DMS153 treated with DMSO at 0.1 percent for 48 hours (cell line): ENCODE measurements at regions not wholly inside any gene's neighbourhood (a gene's known extent, or its start where the extent isn't known, plus 50 kb on each side); places are given as distances from the start of the nearest gene placed in this dataset.

Experiments
- DNase-seq: peaks from one replicate; lab custom pipeline; 2025; ENCODE audit not compliant: unreplicated experiment; lab: John Stamatoyannopoulos, UW

DNA sequence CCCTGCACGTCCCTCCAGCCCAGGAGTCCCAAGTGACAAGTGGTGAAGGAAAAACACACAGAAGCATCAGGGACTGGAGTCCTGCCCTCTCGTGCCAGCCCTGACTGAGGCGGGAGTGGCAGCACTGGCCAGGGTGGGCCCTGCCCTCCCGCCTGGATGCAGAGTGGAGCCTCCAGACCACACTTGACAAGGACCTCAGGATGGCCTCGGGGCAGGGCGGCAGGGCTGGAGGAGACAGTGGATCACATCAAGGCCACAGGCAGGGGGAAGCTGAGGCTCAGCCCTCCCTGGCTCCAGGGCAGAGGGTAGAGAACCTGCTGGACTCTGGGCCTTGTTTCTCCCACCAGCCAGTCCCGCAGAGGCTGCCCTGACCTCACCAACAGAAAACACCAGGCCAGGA lies 128.8 kb upstream of the CDH4 start:
- no peak for DNase-seq

DNA sequence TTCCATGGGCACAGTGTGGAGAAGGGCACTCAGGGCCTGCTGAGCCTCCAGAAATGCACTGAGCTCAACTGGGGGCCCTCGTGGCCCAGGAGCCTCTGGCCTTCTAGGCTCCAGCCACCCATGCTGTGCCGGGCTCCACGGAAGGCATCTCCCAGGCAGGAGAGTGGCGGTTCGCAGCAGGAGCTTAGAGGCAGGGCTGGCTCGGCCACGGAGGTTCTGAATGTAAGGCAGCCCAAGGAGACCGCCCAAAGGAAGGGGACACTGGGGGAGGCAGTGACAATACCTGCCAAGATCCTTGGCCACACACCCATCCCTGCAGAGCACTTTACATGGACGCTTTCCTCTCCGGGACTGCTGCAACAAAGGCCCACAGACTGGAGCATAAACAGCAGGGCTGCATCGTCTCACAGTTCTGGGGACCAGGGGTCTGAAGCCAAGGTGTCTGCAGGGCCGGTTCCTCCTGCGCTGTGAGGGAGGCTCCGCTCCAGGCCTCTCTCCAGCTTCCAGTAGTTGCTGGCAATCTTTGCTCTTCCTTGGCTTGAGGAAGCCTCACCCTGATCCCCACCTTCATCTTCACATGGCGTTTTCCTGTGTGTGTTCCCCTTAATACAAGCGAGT lies 128.2 kb upstream of the CDH4 start:
- DNase-seq, result no peak

DNA sequence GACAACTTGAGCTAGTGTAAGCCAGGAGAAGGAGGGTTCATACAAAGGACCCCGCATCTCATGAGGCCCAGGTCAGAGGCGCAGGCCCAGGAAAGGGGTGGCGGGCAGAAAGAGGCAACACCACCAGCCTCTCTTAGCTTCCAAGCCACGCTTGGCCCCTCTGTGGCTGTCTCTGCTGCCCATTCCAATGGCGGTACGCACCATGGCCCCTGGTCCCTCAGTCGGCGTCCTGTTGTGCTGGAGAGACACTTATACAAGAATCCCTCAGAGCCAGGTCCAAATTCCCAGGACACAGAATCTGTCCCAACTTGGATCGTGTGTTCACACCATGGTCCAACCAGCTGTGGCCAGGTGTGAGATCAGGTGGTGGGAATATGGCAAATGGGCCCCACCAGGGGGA lies 127.0 kb upstream of the CDH4 start:
- DNase-seq, result no peak

DNA sequence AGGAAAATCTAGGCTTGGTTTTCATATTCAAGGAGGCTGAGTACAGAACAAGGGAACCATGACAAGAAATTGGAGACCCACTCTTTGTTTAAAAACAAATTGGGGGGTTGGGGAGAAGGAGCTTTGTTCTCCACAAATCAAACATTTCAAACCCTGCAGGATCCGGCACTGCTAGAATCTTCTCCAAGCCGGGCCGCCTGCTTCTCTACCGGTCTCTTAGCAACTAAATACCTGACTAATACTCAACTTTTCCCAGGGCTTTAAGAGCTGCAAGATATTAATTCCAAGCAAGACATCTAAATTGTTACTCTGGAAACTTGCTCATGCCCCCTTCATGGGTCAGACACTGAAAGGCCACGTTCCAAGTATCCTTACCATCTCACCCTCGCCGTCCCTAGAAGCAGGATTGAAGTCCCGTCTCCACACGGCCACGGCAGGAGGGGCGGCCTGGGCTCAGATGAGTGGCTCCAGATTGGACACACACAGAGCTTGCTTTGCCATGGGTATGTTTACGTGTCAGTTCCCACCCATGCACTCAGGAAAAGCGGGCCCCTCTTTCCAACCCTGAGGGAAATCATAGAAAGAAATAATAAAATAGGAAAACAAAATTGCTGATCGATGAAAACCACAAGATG lies 126.4 kb upstream of the CDH4 start:
- DNase-seq, result no peak

DNA sequence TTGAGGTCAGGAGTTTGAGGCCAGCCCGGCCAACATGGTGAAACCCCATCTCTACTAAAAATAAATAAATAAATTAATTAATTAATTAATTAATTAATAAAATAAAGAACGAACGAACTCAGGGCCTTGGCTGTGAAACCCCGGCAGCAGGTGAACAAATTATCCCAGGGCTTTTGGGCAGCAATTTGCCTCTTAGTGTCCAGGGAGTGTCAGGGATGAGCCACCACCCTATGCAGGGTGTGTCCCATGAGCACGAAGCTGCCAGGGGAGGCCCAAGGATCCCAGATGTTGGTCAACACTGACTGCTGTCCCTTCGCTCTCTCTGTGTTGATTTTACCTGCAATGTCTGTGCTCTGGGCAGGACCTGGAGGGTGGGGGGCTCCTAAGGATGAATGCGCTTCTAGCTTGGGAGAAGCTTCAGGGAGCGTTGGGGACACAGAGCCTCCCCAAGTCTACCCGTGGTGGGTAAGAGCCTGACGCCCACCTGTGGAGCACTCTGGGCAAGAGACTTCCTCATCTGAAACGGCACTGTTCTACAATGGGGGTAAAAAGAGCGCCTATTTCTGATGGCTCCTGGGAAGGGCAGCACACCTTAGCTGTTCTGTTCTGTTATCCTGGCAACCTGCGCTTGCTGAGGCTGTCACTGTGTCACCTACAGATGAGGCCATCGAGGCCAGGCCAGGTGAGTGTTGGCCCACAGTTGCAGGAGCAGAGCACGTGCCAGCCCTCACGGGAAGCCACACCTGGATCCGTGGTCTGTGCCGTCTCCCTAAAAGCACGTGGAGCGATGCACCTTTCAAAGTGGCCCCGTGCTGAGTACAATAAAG lies 125.5 kb upstream of the CDH4 start:
- no peak for DNase-seq

DNA sequence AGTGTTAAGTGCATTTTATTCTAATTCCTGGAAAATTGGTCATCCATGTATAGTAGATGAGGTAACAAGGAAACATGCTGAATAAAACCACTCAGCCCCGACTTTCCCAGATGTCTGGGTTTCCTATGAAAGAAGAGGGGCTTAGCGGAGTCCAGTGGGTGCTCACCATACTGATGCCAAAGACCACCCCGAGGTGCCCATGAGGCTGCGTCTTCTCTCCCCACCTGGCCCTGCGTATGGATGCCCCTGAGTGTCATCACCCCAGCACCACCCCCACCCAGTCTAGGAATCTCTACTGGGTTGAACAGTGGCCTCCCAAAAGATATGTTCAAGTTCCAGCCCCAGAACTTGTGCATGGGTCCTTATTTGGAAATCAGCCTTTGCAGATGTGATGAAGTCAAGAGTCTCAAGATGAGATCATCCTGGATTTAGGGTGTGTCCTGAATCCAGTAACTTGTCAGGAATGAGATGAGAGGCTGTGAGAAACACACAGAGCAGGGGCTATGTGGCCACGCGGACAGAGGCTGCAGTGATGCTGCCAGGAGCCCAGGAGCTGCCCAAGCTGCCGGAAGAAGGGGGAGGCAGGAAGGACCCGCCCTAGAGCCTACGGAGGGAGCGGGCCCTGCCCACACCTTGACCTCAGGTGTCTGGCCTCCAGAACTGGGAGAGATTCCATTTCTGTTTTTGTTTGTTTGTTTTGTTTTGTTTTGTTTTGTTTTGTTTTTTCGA lies 124.6 kb upstream of the CDH4 start:
- DNase-seq, result no peak

DNA sequence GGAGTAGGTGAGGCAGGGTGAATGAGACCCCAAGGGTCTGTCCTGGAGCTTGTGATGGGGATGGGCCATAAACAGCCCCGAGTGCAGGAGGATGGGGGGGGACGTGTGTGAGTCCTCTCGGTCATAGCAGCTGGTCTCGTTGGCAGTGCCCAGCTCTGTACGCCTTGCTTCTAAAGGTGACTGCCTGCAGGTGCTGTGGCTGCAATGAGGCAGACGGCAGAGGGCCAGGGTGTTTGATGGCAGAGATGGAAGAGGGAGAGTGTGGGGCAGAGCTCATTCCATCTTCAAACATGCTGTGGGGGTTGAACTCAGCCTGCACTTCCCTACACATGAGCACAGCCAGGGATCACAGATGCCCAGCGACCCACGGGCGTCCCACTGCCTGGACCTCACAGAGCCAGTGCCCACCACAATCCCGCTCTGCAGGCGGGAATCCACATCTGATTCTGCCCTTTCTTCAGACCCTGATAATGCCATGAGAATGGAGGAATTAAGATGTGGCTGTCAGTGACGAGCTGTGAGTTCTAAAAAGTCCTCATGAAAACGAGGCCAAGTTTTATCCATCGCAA lies 123.3 kb upstream of the CDH4 start:
- no peak for DNase-seq

DNA sequence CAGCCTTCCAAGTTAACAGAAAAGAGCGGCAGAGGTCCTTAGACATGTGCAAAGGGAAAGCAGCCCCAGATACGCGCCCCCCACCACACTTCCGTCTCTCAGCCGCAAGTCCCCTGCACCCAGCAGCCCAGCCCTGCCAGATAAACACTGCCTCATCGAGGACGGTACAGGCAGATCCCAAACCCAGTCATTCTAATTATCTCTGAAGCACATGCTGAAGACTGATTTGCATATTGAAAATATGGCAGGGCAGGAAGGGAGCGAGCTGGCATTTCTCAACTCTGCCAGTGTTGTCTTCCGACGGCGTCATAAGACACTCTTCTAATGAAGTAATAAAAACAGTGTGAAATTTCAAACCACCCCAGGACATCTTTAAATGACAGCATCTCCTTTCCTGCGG lies 122.8 kb upstream of the CDH4 start:
- no peak for DNase-seq

DNA sequence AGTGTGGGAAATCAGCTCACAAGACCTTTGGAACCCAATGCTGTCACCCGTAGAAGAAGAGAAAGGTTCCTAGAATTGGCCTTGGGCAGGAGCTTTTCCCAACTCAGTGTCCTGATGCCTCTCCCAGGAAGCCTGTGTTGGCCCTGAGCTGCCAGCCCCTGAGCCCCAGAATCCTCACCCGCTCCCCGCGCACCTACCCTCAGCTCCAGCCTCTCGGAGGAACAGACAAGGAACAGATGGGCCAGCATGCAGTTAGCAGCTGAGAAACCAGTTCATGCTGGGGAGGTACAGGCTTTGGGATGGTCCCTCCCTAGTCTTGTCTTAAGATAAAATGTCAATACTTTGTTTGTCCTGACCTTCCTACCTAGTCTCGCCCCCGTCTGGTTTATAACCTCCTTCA lies 121.9 kb upstream of the CDH4 start:
- no peak for DNase-seq

DNA sequence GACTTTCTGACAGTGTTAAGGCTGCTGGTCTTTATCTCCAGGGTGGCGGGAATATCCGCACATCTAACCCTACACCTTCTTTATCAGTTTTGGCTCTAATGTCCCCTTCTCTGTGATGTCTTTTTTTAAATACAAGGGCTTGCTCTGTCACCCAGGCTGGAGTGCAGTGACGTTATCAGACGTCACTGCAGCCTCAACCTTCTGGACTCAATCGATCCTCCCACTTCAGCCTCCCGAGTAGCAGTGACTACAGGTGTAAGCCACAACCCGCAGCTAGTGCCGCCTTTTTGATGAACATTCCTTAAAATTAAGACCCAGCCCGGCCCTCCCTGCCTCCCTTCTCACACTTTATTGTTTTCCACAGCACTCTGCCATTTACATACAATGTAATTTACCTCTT lies 120.1 kb upstream of the CDH4 start:
- DNase-seq, result no peak

DNA sequence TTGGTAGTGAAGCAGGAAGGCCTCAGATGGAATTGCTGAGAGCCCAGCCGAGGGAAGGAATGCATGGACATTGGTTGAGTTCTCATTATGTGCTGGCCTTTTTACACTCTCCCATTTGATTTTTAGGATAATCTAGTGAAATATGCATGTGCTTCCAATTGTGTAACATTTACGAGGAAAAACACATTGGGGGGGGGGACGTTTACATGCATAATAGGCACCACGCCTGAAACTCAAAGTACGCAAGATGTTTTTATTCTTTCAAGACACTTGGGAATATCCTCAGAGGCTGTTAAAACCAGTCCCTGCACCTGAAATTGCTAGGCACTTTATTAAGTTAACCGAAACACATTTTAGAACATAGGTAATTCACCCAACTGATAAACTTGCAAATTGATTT lies 118.5 kb upstream of the CDH4 start:
- no peak for DNase-seq

DNA sequence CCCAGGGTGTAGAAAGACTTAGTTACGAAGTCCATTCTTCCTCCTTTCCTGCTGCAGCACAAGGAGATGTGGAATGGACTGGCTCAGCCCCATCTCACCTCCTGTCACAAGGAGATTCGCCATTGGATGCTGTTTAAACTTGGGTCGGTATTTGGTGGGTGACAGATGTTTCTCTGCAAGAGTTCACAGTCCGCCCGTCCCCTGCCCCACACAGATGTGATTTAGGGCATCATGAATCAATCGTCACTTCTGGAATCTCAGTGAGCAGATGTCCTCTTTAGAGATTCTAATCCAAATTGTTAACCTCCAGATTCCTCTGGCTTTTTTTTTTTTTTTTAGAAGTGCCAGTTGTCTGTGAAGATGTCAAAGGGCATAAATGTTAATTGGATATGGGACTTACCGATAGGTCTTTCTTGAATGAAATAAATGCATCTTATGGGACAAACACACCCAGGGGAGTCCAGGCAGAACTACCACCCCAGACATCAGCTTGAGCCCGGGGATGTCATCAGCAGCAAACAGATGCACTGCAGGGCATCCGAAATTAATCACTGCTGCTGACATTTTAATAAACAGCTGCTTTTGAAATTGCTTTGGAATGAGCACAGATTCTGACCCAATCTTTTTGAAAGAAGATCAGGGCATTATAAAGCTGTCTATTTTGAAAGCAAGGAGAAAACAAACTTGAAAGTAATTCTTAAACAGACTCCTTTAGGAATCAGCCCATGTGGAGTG lies 117.6 kb upstream of the CDH4 start:
- no peak for DNase-seq

DNA sequence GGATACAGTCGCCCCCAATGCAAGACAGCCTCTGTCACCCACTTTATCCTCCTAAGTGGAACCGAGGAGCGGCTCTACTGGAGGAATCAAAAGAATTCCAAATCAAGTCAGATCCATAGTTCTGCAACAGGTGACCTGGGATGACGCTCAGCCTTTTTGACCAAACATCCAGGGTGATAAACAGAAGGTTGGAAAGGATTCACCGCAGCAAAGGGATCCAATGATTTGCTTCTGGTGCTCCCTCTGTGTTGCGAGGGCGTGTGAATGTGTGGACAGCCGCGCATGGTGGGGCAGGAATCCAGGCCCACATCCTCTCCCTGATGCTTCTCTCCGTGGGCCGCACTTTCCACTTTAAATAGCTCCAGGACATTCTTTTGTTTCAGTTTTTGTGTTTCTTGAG lies 116.8 kb upstream of the CDH4 start:
- no peak for DNase-seq

DNA sequence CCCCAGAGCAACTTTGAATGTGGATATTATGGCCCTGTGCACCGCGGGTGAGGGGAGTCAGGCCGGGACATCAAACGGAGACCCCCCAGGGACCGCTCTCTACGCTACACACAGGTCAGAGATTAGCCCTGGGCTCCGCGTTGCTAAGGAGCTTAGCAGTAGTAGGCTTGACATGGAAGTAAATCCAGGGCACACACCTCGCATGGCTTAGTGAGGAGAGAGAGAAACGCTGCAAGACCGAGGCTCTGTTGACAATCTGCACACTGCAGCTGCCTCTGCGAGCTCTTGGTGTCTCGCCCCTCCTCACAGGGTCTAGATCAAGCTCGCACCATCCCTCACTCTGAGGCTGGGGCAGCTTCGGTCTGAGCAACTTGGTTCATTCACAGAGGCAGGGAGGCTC lies 116.1 kb upstream of the CDH4 start:
- no peak for DNase-seq

DNA sequence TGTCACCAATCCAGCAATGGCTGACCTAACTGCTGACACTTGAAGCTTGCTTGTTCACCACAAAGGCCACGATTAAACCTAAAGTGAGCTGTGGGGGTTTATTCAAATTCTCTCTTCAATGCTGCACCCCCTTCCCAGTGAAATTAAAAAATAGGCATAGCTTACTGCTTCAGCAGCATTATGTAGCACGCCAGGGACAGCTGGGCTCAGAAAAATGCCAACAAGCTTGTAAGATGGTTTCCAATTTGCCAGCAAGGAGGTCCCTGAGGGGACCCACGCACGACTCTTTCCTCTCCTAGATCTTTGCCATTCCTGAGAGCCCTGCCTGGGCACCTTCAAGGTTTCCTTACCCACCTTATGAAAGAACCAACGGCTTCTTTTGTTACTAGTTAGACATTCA lies 113.5 kb upstream of the CDH4 start:
- no peak for DNase-seq

DNA sequence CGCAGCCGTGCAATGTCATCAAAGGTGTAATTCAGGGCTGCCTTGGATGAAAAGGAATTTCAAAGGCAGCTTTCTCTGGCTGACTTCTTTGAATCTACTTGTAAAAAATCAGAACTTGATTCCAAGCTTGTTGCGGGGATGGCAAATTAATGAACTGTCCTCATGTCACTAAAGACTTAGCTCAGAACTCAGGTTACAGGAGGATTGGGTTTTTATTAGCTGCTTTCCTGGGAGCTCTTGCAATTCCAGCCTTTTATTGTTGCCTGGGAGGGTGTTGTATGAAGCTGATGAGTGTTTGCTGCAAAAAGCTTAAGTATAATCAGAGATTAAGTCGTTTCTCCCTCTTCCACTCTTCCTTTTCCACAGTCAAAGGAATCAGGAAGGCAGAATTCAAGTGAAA lies 113.0 kb upstream of the CDH4 start:
- DNase-seq, result no peak

DNA sequence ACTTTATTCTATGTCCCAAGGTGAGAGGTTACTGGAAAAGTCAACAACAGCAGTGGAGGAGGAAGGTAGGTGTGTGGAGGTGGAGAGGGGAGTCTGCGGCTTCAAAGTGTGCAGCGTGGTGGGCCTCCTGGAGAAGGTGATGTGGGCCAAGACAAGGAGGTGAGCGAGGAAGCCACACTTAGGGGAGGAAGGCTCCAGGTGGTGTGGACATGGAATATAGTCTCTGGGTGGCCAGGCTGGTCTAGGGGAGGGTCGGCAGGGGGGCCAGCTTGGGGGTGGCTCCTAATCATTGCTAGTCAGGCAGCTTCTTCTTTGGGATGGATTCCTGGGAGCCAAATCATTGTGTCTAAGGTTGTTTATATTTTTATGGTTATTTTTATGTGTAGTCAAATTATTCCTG lies 111.5 kb upstream of the CDH4 start:
- DNase-seq, result no peak

DNA sequence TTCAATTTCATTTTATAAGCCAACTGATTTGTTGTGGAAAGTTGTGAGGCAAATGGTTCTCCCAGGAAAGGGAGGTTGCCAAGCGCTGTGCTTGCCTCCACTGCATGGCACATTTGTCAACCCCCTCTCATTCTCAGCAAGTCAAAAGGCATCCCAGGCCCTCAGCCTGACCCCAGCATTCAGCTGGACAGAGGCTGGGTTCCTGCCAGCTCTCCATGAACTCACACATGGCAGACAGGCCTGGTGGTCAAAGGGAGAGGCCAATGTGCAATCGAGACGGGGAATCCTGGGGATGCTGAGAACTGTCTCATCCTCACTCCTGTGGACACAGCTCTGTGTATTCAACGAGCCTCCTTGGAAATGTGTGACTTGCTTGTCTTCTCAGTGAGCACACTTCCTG lies 106.0 kb upstream of the CDH4 start:
- DNase-seq, result no peak

DNA sequence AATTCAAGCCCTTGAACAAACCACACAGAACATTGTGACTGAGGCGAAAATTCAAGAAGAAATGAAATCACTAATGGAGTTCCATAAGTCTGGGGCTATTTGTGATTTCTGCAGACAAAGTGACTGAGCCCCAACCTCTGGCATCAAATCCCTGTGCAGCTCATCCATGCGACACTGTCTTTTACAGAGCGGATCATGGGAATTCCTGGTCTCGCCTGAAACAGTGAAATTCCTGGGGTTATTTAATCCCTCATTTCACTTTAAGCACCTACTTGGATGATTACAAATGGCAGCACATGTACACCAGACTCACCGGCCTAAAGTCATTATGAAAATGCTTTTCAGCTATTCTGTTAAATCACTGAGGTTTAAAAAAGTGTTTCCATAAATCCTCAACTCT lies 102.4 kb upstream of the CDH4 start:
- DNase-seq, result no peak

DNA sequence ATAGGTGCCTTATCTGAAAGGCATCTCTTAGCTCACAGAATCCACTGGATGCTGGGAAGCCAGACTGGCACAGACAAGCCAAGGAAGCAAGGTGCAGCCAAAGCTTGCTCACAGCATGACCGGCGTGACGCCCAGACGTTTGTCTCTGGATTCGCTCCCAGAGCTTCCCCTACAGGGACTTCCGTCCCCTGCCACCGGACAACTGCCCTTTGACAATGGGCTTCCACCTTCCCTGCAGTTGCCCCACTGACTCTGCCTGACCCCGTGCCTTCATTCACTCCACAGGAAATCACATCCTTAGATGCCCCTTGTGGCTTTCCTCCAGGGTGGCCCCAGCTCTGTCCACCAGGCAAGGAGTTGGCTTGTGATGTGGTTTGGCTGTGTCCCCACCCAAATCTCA lies 94.8 kb upstream of the CDH4 start:
- no peak for DNase-seq
